ENCODE measurements at regions not wholly inside any gene's neighbourhood (a gene's known extent, or its start where the extent isn't known, plus 50 kb on each side); places are given as distances from the start of the nearest gene placed in this dataset.

DNA sequence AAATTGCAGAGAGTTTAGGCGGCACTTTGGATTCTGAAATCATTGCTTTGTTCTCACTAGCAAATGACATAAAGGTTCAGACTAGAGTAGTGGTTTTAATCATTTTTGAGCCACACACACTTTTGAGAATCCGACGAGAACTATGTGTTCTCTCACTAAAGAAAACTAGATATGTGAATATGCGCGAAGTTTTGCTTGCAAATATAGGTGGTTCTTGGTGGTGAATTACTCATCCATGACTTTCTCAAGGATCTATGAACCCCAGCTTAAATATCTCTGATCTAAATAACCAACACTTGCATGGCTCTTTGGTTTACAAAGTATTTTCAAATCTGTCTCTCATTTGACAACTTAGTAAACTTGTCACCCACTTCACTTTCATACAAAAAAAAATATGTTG, 54.8 kb downstream of the NOG start:
- no peak for DNase-seq

DNA sequence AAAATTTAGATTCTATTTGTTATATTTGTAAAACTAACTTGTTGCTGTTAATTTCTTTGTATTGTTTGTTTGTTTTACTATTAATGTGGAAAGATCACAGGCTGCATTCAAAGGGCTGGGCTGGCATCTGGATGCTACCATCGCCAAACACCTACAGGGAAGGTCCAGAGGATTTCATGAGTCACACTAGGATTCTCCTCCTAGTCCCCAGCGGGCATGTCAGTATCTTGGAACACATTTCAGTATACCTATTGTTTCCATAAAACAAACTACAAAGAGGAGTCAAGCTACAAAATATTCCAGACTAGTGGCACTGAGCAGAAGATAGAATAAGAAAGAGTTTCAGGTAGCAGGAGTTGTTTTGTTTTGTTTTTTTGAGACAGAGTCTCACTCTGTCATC, 55.3 kb downstream of the NOG start:
- no peak for DNase-seq

DNA sequence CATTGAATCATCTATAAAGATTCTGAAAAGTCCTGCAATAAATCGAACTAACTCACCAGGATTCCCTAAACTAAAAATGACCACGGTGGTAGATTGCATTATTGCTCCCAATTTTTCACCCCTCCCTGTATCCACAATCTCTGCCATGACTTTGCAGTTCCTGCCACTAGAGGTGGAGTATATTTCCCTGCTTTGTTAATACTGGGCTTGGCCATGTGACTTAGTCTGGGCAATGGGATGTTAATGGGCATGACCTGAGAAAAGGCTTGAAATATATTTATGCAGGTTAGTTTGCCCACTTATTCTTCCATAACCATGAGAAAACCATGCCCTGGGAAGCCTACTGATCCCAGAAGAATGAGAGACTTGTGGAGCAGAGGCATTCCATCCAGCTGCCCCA, 59.1 kb downstream of the NOG start:
- no peak for DNase-seq

DNA sequence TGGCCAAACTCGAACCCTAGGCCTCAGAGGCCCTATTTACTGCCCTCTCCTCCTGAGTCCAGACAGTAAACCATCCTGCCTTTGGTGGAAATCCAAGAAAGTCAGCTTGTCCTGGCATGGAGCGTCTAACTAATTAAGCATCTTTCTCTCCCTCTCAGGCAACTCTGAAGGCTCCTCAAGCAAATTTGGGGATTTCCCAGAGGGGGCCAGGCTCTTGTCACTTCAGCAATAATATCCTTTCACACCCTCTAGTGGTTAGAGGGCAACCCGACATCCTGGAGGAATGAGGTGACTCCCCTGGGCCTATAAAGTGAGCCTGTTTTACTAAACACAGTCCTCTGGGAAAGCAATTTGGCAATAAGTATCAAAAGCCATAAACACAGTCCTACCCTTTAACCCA, 60.4 kb downstream of the NOG start:
- no peak for DNase-seq

DNA sequence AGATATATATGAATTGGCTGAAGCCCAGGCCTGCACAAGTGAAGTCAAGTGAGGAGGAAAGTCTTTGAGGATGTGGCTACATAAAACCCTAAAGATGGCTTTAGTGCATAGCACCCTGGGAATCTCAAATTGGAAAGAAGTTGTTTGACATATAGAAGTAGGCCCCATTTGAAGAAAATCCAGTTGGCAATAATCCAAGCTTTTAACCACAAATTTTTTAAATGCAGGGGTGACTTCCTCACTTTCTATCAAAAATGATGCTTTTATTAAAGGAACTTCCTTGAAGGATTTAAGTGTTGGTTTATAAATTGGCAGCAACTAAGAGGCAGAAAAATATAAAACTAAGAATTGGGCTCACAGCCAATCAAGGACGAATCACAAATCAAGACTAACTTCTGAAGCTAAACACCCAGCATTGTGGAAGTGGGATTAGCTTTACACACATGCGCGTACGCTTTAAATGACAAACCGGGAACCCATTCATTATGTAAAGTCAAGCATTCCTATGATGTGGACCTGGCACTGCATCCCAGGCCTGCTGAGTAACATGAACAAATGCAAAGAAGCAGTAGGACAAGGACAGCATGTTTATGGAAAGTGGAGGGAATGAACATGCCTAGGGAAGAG, 63.3 kb downstream of the NOG start:
- DNase-seq, result no peak

DNA sequence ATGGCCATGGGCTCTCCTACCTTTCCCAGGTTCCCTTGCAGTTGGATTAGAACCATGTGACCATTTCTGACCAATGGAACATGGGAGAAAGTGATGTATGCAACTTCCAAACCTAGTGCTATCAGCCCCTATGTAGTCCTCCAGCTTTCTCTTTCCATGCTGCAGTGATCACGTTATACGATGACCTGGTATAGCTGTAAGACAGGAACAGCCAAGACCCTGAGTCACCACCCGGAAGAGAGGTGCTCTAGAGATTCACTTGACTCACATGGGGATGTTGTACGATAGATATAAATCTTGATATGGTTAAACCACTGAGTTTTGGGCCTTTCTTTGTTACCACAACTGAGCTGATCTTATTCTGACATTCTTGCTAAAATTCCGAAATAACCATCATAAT, 65.1 kb downstream of the NOG start:
- no peak for DNase-seq

DNA sequence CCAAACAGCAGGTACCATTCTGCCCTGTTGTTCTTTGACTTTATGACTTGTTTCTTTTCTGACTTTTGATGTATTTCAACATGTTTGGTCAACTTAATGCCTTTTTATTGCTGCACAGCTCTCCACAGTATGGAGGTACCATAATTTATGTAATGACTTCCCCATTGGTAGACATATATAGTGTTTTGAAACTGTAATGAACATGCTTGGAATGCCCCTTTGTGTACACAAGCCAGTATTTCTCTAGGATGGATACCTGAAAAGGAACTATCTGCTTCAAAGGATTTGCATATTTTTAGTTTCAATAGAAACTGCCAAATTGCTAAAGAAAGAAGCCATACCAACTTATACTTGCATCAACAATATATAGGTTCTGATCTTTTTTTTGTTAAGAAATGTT, 66.1 kb downstream of the NOG start:
- no peak for DNase-seq

DNA sequence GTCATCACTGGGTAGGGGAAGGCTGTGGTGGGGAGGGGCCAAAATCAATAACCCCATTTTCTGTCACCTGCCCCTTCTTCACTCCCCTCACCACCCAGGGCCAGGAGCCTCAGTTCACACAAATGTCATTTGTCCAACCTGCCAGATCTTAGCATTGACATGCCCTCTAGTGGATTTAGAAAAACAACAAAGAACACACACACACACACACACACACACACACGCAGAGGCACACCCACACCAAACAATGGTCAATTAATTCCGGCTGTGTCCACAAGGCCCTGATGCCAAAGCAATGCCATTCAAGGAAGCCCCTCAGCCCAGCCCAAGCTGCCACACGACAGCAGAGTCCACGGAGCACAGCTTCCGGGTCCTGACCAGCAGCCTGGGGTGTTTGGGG, 68.4 kb downstream of the NOG start:
- DNase-seq, result no peak

DNA sequence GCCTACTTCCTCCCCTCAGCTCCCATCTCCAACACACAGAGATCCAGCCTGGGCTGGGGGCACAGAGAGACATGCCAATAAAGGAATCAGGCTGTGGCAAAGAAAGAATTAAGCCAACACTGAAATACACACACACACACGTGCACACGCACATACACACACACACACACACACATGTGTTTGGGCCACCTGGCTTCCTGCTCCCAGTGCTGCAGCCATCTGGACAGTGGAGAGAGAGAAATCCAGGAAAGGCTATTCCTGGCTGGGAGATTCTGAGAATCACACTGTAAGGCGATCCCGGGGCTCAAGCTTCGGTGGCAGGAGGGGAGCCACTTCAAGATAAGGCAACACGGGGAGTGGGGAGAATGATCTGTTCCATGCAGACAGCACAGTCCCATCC, 72.4 kb downstream of the NOG start:
- no peak for DNase-seq

DNA sequence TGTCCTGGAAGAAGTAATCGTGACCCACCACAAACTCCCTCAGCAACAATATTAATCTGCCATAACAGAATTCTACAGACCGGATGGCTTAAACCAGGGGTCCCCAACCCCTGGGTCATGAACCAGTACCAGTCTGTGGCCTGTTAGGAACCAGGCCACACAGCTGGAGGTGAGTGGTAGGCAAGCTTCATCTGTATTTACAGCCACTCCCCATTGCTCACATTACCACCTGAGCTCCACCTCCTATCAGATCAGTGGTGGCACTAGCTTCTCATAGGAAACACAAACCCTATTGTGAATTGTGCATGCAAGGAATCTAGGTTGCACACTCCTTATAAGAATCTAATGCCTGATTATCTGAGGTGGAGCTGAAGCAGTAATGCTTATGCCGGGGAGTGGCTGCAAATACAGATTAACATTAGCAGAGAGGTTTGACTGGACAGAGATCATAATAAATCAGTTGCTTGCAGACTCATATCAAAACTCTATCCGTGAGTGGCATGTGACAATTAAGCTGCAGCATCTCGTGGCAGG, 74.5 kb downstream of the NOG start:
- DNase-seq, result no peak

DNA sequence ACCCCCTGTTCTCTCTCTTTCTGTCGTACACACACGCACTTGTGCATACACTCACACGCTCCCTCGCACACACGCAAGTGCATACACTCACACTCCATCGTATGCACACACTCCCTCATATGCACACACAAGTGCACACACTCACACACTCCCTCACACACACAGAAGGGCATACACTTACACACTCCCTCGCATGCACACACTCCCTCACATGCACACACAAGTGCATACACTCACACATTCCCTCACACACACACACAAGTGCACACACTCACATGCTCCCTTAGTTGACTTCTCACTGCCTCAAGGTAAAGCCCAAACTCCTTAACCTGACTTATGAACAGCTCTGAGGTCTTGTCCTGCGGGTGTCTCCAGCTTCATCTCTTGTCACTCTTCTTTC, 78.7 kb downstream of the NOG start:
- no peak for DNase-seq

DNA sequence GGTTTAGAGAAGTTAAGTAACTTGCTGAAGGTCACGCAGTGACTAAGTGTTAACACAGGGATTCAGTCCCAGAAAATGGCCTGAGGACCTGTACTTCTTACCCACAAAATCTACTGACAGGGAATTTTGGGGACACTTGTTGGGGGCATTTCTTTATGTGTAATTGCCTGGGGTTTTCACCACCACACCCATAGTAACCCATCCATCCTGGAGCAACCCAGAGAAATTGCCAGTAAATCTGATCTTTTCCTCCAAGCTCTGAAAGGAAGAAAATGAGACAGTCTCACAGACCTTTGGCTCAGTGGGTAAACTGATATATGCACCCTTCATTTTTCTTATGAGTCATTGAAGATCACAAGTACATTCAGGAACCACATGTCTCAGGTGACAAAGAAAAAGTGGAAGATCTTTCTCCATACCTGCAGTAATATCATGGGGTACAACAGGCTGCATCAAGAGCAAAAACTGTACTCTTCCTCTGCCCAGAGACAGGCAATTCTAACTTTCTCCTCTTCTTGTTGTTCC, 81.0 kb downstream of the NOG start:
- no peak for DNase-seq

DNA sequence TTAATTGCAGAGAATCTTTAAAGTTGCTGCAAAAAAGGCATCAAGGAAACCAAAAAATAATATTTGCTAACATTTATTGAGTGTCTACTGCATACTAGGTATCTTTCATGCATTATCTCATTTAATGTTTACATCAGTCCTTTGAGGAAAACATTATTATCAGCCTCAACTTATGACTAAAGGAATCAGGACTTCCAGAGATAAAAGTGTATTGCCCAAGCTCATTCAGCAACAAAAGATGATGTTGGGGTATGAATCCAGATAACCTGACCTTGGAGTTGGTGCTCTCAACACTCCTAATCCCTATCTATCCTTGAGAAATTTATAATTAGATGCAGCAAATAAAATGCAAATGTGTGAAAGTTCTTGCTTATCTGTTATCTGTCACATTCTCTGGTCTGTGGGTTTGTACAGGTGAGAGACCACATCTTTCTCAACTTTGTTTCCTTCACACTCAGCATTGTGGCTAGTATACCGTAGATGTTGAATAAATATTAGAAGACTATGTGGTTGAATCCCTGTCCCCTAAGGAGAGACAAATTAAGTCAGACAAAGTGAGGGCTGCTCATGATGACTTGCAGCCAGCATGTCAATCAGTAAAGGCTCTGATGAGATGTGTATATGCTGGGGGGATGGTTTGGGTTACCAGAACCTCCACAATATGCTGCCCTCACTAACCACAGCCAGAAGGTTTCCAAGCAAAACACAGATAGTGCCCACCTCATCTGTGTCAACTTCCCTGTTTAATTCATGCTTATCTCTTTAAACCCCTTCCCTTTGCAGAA, 82.6 kb downstream of the NOG start:
- DNase-seq, result no peak

DNA sequence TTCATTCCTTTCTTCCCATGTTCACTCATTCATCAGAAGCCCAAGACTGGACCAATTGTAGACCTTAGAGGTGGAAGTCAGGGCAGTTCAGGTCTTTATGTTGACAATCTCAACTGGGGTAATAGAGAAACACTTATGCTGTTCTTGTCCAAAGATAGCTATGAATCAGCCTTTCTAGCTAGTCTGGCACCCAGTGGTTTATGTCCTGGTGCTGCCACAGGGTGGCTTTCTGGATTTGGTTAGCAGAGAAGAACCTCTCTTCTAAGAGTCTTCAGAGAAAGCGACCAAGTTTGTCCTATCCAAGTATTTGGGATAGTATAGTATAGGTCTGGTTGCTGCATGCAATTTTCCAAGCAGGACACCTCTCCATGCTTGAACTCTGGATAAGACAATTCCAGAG, 83.3 kb downstream of the NOG start:
- DNase-seq, result no peak

DNA sequence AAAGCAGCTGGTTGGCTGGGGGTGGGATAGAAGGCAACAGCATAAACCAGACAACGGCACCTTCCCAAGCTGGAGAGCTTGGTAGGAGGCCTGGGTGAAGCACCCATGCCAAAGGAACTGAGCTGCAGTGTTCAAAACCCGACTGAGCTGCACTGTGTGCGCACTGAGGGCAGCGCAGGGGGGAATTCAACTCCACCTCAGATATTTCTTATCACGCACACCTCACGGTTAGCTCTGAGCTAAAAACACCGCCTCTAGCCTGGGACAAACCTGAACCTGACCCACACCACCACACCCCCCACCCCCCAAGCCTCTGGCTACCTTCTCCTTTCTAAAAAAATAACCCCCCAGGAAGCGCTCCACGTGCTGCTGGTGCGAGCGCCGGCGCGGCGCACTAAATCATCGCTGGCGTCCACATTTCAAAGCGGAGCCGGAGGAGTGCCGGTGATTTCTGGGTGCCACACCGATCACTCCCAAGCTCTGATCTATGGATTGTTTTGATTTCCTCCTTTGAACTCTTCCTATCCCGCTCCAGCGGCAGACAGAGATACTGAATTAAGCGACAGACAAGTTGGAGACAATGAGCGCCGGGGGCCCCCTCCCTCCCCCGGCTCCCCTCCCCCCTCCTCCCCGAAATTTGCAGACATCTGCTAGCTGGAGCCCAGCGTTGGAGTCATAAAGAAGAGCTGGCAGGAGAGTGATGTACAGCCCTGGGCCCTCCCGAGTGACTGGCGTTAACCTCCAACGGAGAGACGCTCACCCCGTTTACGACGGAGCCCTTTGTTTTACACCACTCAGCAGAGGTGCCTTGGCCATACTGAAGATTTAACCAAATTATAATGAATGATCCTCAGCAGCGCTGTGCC, 85.0 kb downstream of the NOG start:
- DNase-seq, result peak in 1 of 2 donors; percentile 10

DNA sequence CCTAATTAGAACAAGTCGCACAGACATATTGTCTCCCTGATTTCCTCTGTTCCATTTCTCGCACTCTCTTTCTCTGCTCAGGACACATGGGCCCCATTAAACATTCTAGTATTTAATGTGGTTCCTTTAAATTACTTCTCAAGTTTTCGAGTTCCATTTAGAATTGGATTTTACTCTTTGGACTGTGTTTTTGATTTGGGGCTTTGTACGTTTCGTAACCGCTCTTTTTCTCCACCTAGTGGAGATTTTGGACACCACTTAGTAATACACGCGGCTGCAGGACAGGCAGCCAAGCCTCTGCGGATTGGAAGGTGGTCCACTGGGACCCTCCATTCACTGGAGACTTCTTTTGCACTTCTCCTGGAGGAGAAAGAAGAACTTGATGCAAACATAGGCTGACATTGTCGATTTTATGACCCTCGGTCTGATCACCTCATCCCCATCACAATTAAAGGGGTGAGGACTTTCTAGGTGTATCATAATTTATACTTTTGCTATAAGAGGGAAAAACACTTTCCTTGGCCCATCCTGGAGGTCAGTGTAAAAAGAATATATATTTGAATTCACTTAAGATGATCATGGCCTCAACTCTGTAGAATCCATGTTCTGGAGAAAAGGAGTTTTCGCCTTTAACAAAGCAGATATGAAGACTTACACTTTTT, 85.7 kb downstream of the NOG start:
- DNase-seq, result peak in 1 of 2 donors; percentile 38

DNA sequence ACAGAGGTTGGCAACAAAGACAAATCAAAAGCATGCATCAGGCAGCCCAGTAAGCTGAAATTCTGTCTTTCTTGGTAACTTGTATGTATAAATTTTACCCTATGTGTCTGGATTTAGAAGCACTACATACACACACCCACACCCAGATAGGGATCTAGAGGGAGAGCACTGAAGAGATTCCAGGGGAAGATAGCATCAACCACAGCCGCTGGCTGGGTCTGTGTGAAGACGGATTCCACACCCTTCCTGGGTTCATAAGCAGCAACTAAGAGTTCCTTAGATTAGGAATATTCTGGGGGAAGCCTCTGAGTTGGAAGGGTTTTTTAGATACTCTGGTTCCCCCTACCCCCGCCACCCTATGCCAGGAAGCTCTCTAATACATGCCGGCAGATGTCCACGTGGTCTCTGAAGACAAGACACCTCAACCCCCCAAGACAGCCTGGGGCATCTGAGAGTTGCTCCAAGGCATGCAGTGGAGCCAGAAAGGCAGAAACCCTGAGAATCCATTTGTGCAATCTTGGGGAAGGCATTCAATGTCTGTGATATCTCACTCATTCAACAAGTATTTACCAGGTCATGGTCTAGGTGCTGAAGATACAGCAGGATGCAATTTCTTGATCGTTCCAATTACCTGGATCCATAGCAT, 86.4 kb downstream of the NOG start:
- DNase-seq, result no peak

DNA sequence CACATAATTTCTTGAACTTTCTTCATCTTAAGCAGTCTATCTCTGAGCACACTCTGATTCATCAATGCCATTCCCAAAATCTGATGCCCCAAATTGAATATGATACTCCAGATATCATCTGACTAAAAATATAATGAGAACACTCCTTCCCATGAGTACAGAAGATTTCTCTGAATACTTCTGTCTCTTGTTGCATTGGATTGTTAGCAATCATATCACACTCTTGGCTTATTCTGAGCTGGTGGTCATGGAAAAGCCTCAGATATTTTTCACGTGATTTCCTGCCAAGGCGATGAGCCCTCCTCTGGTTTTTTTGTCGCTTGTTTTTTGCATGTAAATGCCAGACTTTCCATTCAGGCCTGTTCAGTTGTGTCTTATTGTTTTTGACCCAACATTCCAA, 87.2 kb downstream of the NOG start:
- no peak for DNase-seq

DNA sequence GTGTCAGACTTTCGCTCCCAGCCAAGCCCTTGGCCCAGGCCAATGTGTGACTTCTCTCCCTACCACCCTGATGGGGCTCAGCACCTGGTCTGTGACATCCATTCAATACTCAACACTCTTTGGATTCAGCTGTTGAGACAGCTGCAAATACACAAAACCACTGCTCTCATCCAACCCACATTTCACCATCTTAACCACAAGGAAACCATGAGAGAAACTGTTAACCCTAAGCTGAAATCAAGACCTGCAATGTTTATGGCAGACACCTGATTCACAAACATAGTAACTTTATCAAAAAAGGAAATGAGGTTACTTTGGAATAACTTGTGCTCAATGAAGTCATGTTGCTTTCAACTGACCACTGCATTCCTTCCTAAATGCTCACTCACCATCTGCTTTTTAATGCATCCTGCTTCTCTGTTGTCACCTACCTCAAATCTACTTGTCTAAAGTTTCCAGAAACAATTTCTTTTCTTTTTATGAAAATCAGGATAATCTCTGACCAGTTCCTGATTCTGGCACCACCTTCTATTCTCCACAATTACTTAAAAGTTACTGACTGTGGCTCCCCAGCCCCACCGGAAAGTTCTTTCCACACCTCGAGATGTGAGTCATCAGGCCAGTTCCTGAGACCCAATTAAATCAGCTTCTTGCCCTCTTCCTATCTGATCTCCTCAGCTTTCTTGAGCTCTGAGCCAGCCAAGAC, 88.2 kb downstream of the NOG start:
- no peak for DNase-seq

DNA sequence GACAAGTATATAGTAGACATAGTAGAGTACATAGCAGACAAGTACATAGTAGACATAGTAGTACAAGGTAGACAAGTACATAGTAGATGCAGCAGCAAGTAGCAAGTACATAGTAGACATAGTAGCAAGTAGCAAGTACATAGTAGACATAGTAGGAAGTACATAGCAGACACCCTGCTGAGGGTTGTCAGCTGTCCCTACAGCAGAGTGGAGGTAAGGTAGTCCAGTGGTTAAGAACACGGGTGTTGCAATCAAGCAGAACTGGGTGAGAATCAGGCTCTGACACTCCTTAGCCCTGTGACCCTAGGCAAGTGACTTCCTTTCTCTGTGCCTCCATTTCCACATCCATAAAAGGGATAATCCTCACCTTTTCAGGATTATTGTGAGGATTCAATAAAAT, 94.7 kb downstream of the NOG start:
- DNase-seq, result no peak
